Skeletal muscle satellite cell (primary cell): ENCODE measurements at regions not wholly inside any gene's neighbourhood (a gene's known extent, or its start where the extent isn't known, plus 50 kb on each side); places are given as distances from the start of the nearest gene placed in this dataset.
A peak's percentile ranks its signal among the peaks of the same experiment; 100 is the strongest.

Experiments used
- H3K27me3 ChIP-seq: 2 replicates; pipeline ENCODE4 v1.7.0; 2013; ENCODE audit warnings: low read length; ENCODE audit not compliant: control insufficient read depth, insufficient read depth
- H3K36me3 ChIP-seq: 2 replicates; pipeline ENCODE4 v1.7.0; 2013; ENCODE audit warnings: mild to moderate bottlenecking, control low read depth, low read length; ENCODE audit not compliant: insufficient read depth
- H3K4me1 ChIP-seq: 2 replicates; pipeline ENCODE4 v1.7.0; 2013; ENCODE audit warnings: low read length; ENCODE audit not compliant: control insufficient read depth, insufficient read depth
- H3K4me2 ChIP-seq: 2 replicates; pipeline ENCODE4 v1.7.0; 2013; ENCODE audit warnings: mild to moderate bottlenecking, low read length
- H3K4me3 ChIP-seq: 2 replicates; pipeline ENCODE4 v1.7.0; 2013; ENCODE audit warnings: low read length
- H3K9ac ChIP-seq: 2 replicates; pipeline ENCODE4 v1.7.0; 2013; ENCODE audit warnings: mild to moderate bottlenecking, low read depth, low read length, moderate library complexity
- H3K9me3 ChIP-seq: replicated peaks from 2 replicates; pipeline ENCODE4 v1.7.0; 2013; ENCODE audit warnings: mild to moderate bottlenecking, control low read depth, low read length

GRCh38 chr10:33441561-33441960, 107.1 kb upstream of the NRP1 start:
- Histone ChIP-seq H3K9me3 (no peaks in the 10 kb centered on the region), H3K4me1 (peaks cover 9% of the 10 kb centered on the region), H3K36me3 (no peaks in the 10 kb centered on the region), H3K4me3 (no peak overlapping the region), H3K27me3 (no peaks in the 10 kb centered on the region), H3K9ac (no peak overlapping the region), H3K4me2 (peak overlapping the region; percentile 9)

- H3K4me2 ChIP-seq: no peak overlapping the region
- no peaks in the 10 kb centered on the region for H3K27me3 ChIP-seq
- no peak overlapping the region for H3K9ac ChIP-seq
- H3K9me3 ChIP-seq: no peaks in the 10 kb centered on the region
- no peaks in the 10 kb centered on the region for H3K4me1 ChIP-seq
- H3K36me3 ChIP-seq: no peaks in the 10 kb centered on the region
- H3K4me3 ChIP-seq: no peak overlapping the region
These were observed 100.5 kb upstream of the NRP1 start for GRCh38 chr10:33434933-33435332.

GRCh38 chr10:33428682-33429081, 94.2 kb upstream of the NRP1 start:
- Histone ChIP-seq H3K36me3 (no peaks in the 10 kb centered on the region), H3K4me3 (no peak overlapping the region), H3K9me3 (no peaks in the 10 kb centered on the region), H3K4me2 (no peak overlapping the region), H3K27me3 (no peaks in the 10 kb centered on the region), H3K4me1 (no peaks in the 10 kb centered on the region), H3K9ac (no peak overlapping the region)

GRCh38 chr10:33423154-33423529, 88.7 kb upstream of the NRP1 start:
- Histone ChIP-seq H3K27me3 (no peaks in the 10 kb centered on the region), H3K36me3 (no peaks in the 10 kb centered on the region), H3K9ac (peak overlapping the region; percentile 34), H3K9me3 (no peaks in the 10 kb centered on the region), H3K4me3 (no peak overlapping the region), H3K4me2 (peak overlapping the region; percentile 22), H3K4me1 (peaks cover 23% of the 10 kb centered on the region)

- no peaks in the 10 kb centered on the region for H3K36me3 ChIP-seq
- peak overlapping the region; percentile 22 for H3K4me2 ChIP-seq
- no peaks in the 10 kb centered on the region for H3K9me3 ChIP-seq
- peaks cover 23% of the 10 kb centered on the region for H3K4me1 ChIP-seq
- H3K27me3 ChIP-seq: no peaks in the 10 kb centered on the region
- peak overlapping the region; percentile 34 for H3K9ac ChIP-seq
- H3K4me3 ChIP-seq: peak overlapping the region; percentile 14
These were observed 88.1 kb upstream of the NRP1 start for GRCh38 chr10:33422471-33423153.

- H3K36me3 ChIP-seq: no peaks in the 10 kb centered on the region
- H3K27me3 ChIP-seq: no peaks in the 10 kb centered on the region
- peak overlapping the region; percentile 14 for H3K4me3 ChIP-seq
- peak overlapping the region; percentile 34 for H3K9ac ChIP-seq
- no peaks in the 10 kb centered on the region for H3K9me3 ChIP-seq
- H3K4me1 ChIP-seq: peaks cover 23% of the 10 kb centered on the region
- peak overlapping the region; percentile 58 for H3K4me2 ChIP-seq
These were observed 87.5 kb upstream of the NRP1 start for GRCh38 chr10:33421789-33422462.

- Histone ChIP-seq H3K9ac (no peak overlapping the region), H3K27me3 (no peaks in the 10 kb centered on the region), H3K36me3 (no peaks in the 10 kb centered on the region), H3K4me2 (no peak overlapping the region), H3K9me3 (no peaks in the 10 kb centered on the region), H3K4me1 (peaks cover 23% of the 10 kb centered on the region), H3K4me3 (no peak overlapping the region)
These were observed 84.8 kb upstream of the NRP1 start for GRCh38 chr10:33419311-33419710.

- Histone ChIP-seq H3K36me3 (no peaks in the 10 kb centered on the region), H3K9ac (no peak overlapping the region)
These were observed 83.8 kb upstream of the NRP1 start for GRCh38 chr10:33418301-33418700.

GRCh38 chr10:33416691-33417090, 82.2 kb upstream of the NRP1 start:
- Histone ChIP-seq H3K36me3 (no peaks in the 10 kb centered on the region), H3K27me3 (no peaks in the 10 kb centered on the region), H3K4me1 (peaks cover 26% of the 10 kb centered on the region), H3K9me3 (no peaks in the 10 kb centered on the region), H3K4me2 (no peak overlapping the region), H3K9ac (no peak overlapping the region), H3K4me3 (no peak overlapping the region)

More at GRCh38 chr10:33418301-33418700, 83.8 kb upstream of the NRP1 start:
- Histone ChIP-seq H3K4me1 (peaks cover 28% of the 10 kb centered on the region), H3K4me3 (no peak overlapping the region), H3K9me3 (no peaks in the 10 kb centered on the region), H3K27me3 (no peaks in the 10 kb centered on the region), H3K4me2 (no peak overlapping the region)

- H3K4me1 ChIP-seq: peaks cover 21% of the 10 kb centered on the region
These were observed 81.7 kb upstream of the NRP1 start for GRCh38 chr10:33416209-33416608.

GRCh38 chr10:33414841-33415240, 80.4 kb upstream of the NRP1 start:
- Histone ChIP-seq H3K4me2 (no peak overlapping the region), H3K4me3 (no peak overlapping the region), H3K9ac (no peak overlapping the region), H3K36me3 (no peaks in the 10 kb centered on the region), H3K27me3 (no peaks in the 10 kb centered on the region), H3K9me3 (no peaks in the 10 kb centered on the region), H3K4me1 (peaks cover 28% of the 10 kb centered on the region)

More at GRCh38 chr10:33416209-33416608, 81.7 kb upstream of the NRP1 start:
- Histone ChIP-seq H3K36me3 (no peaks in the 10 kb centered on the region), H3K9me3 (no peaks in the 10 kb centered on the region), H3K27me3 (no peaks in the 10 kb centered on the region), H3K4me2 (no peak overlapping the region), H3K4me3 (no peak overlapping the region), H3K9ac (no peak overlapping the region)
